MCF 10A (cell line): ENCODE measurements at regions not wholly inside any gene's neighbourhood (a gene's known extent, or its start where the extent isn't known, plus 50 kb on each side); places are given as distances from the start of the nearest gene placed in this dataset.

Experiments used
- BruUV-seq: library from RNA; stranded (reverse); fragments of 400-500 nt; replicated peaks from 2 replicates; lab custom pipeline; 2021; lab: Mats Ljungman, UMichigan
- CTCF ChIA-PET: fragments of 300-600 bp; sonication (Branson Sonifier 250); formaldehyde crosslinking; extraction: SDS; loops from one replicate; lab custom pipeline; 2021; ENCODE audit warnings: antibody characterized with exemption, inconsistent platforms; lab: Yijun Ruan, JAX
- POLR2A ChIA-PET: fragments of 300-600, 350-650 bp; sonication (Branson Sonifier 250); formaldehyde crosslinking; extraction: SDS; loops from one replicate; lab custom pipeline; 2020; ENCODE audit warnings: antibody characterized with exemption, inconsistent platforms; lab: Yijun Ruan, JAX
- DNase-seq: peaks from one replicate; pipeline ENCODE4 v3.0.0-alpha.2; 2018; ENCODE audit not compliant: unreplicated experiment
- H3K27ac Mint-ChIP-seq: one replicate; pipeline ENCODE4 v1.8.0; 2022; ENCODE audit warnings: mild to moderate bottlenecking, low read depth, mixed read lengths; ENCODE audit not compliant: unreplicated experiment
- H3K27me3 Mint-ChIP-seq: one replicate; pipeline ENCODE4 v1.8.0; 2022; ENCODE audit warnings: mixed read lengths; ENCODE audit not compliant: insufficient read depth, unreplicated experiment
- H3K36me3 Mint-ChIP-seq: one replicate; pipeline ENCODE4 v1.8.0; 2022; ENCODE audit warnings: mild to moderate bottlenecking, moderate library complexity, mixed read lengths; ENCODE audit not compliant: insufficient read depth, unreplicated experiment
- H3K4me1 Mint-ChIP-seq: one replicate; pipeline ENCODE4 v1.8.0; 2022; ENCODE audit warnings: mixed read lengths; ENCODE audit not compliant: insufficient read depth, unreplicated experiment
- H3K4me3 Mint-ChIP-seq: one replicate; pipeline ENCODE4 v1.8.0; 2022; ENCODE audit warnings: mild to moderate bottlenecking, moderate library complexity, mixed read lengths; ENCODE audit not compliant: unreplicated experiment
- H3K9me3 Mint-ChIP-seq: one replicate; pipeline ENCODE4 v1.8.0; 2022; ENCODE audit warnings: mixed read lengths; ENCODE audit not compliant: unreplicated experiment
- intact Hi-C: fragments of 100-400 bp; cut with micrococcal nuclease; formaldehyde crosslinking; loops from 2 replicates; pipeline ENCODE4 v1.14.1; 2022
- TF ChIP-seq, protein P1 (sequence below): fragments of 200-600 bp; IDR thresholded peaks from one replicate; pipeline ENCODE4 v1.8.0; 2022; ENCODE audit warnings: antibody characterized with exemption, mild to moderate bottlenecking; ENCODE audit not compliant: unreplicated experiment

DNA sequence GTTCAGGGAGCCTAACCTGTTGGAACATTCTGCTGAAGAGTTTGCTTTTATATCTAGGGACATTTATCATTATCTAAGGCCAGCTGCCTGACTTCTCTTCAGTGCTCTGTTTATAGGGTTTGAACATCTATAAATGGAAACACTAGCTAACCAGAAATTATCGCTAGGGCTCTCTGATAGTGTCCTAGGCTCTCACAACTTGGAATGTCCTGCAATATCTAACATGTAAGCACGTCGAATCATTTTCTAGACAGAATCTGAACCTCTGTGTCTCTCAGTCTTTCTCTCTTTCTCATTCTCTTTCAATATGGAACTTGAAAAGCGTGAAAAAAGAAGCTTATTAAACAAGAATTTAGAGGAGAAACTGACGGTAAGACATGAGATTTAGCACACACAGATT, 92.5 kb upstream of the MLIP start:
- no peaks in the 10 kb centered on the region for H3K9me3 Mint-ChIP-seq
- TF ChIP-seq, protein P1, sequence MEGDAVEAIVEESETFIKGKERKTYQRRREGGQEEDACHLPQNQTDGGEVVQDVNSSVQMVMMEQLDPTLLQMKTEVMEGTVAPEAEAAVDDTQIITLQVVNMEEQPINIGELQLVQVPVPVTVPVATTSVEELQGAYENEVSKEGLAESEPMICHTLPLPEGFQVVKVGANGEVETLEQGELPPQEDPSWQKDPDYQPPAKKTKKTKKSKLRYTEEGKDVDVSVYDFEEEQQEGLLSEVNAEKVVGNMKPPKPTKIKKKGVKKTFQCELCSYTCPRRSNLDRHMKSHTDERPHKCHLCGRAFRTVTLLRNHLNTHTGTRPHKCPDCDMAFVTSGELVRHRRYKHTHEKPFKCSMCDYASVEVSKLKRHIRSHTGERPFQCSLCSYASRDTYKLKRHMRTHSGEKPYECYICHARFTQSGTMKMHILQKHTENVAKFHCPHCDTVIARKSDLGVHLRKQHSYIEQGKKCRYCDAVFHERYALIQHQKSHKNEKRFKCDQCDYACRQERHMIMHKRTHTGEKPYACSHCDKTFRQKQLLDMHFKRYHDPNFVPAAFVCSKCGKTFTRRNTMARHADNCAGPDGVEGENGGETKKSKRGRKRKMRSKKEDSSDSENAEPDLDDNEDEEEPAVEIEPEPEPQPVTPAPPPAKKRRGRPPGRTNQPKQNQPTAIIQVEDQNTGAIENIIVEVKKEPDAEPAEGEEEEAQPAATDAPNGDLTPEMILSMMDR: no peak
- no peaks in the 10 kb centered on the region for H3K36me3 Mint-ChIP-seq
- no peak overlapping the region for H3K4me3 Mint-ChIP-seq
- intact Hi-C loops: no loop called here
- no peaks in the 10 kb centered on the region for H3K4me1 Mint-ChIP-seq
- no TSS peak for BruUV-seq
- CTCF ChIA-PET: no interaction called here
- H3K27ac Mint-ChIP-seq: no peak overlapping the region
- DNase-seq: no peak
- H3K27me3 Mint-ChIP-seq: no peaks in the 10 kb centered on the region
- POLR2A ChIA-PET: no interaction called here

DNA sequence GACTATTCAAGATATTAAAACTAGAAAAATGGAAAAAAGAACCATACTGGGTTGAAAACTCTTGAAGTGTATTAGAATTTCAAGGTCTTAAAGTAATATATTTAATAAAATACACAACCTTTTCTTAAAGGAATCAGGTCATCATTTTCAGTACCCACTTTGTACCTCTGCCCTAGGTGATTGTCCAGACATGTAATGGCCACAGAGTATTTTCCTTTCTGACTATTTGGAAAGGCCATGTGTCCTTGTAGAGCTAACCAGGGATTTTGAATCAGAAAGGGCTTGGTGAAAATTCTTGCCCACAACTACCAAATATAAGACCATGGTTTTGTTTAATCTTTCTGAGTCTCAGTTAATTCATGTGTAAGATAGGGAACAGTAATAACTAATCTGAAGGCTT, 91.4 kb upstream of the MLIP start:
- BruUV-seq: no TSS peak
- Mint-ChIP-seq H3K27me3 (no peaks in the 10 kb centered on the region), H3K36me3 (no peaks in the 10 kb centered on the region), H3K9me3 (no peaks in the 10 kb centered on the region), H3K4me1 (no peaks in the 10 kb centered on the region), H3K27ac (no peak overlapping the region), H3K4me3 (no peak overlapping the region)
- no peak for DNase-seq
- TF ChIP-seq, protein P1: no peak
- POLR2A ChIA-PET: interaction anchor here (1.1 kb wide), 1 partner anchor 9 kb away, joined by 3 read pairs; no protein-coding TSS in a partner anchor
- intact Hi-C loops: no loop called here
- CTCF ChIA-PET: no interaction called here

DNA sequence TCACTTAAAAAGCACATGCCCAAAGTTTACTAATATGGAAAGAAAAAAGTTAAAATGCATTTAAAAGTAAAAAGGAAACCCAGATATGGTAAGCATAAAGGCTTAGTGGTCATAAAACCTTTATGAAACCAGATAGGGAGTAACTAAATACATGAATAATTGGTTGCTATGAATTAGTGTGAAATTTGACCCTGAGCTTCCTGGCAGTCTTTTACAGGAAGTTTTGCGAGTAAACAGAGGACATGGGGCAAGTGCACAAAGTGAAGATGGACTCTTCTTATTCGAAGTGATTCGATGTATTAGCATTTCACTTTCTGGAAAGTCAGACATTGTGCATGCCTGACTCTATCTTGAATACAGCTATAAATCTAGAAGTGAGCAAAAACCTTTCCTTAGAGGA, 90.9 kb upstream of the MLIP start:
- TF ChIP-seq, protein P1: no peak
- BruUV-seq: no TSS peak
- POLR2A ChIA-PET: interaction anchor here (1.1 kb wide), 1 partner anchor 10 kb away, joined by 3 read pairs; no protein-coding TSS in a partner anchor
- CTCF ChIA-PET: no interaction called here
- no peak overlapping the region for H3K27ac Mint-ChIP-seq
- no peaks in the 10 kb centered on the region for H3K9me3 Mint-ChIP-seq
- no peaks in the 10 kb centered on the region for H3K27me3 Mint-ChIP-seq
- no peak overlapping the region for H3K4me3 Mint-ChIP-seq
- no peak for DNase-seq
- no peaks in the 10 kb centered on the region for H3K36me3 Mint-ChIP-seq
- H3K4me1 Mint-ChIP-seq: no peaks in the 10 kb centered on the region
- intact Hi-C loops: no loop called here

DNA sequence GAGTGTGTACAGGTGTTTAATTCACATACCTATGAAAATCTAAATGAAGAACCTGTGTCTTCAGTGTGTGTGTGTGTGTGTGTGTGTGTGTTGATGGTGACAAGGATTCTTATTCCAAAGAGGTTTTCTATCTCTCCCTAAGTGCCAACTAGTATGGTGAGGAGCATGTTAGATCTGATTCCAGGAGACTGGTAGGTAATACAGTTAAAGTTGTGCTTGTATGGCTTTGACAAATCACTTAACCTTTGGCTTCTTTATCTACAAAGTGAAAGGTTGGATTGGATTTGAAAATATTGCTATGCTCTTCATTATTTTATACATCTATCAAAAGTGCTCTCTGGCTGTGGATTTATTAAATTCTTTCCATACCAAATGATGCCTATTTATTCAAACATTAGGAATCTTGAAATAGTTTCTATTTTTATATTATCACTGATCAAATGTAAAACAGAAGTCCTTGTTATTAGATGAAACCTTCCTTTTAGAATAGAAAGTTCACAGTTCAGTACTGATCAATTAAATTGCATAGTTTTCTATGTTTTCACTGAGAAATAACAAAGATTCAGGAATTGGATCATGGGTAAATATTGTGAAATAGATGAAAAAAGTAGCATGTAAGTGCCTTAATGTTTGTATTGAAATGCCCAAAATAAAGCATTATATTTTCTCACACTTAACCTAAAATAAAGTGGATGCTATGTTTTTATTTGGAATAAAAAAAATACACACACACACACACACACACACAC, 84.4 kb upstream of the MLIP start:
- Mint-ChIP-seq H3K27ac (no peak overlapping the region), H3K4me3 (no peak overlapping the region), H3K4me1 (no peaks in the 10 kb centered on the region), H3K9me3 (no peaks in the 10 kb centered on the region), H3K27me3 (no peaks in the 10 kb centered on the region), H3K36me3 (no peaks in the 10 kb centered on the region)
- intact Hi-C loops: no loop called here
- DNase-seq: no peak
- ChIA-PET CTCF (no interaction called here), POLR2A (interaction anchor here (0.8 kb wide), 1 partner anchor 417 kb away, joined by 4 read pairs; no protein-coding TSS in a partner anchor)
- TF ChIP-seq, protein P1: no peak
- no TSS peak for BruUV-seq
